ENCODE measurements at regions not wholly inside any gene's neighbourhood (a gene's known extent, or its start where the extent isn't known, plus 50 kb on each side); places are given as distances from the start of the nearest gene placed in this dataset.

DNA sequence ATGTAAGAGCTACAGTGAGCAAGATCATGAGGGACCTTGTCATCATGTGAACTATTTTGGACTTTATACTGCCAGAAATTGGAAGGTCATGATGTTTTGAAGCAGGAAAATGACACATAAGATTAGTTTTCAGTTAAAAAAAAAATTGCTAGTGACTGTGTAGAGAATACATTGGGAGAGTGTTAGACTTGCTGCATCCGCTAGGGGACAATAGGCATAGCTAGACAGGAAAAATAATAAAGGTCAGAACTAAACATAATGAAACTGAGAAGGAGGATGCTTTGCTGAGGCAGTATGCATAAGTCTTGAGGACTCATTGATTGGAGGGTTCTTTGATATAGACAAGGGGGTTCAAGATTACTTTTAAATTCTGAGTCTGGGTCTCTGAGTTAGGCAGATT lies 275.8 kb upstream of the KCNH8 start:
- TF ChIP-seq, protein P1, sequence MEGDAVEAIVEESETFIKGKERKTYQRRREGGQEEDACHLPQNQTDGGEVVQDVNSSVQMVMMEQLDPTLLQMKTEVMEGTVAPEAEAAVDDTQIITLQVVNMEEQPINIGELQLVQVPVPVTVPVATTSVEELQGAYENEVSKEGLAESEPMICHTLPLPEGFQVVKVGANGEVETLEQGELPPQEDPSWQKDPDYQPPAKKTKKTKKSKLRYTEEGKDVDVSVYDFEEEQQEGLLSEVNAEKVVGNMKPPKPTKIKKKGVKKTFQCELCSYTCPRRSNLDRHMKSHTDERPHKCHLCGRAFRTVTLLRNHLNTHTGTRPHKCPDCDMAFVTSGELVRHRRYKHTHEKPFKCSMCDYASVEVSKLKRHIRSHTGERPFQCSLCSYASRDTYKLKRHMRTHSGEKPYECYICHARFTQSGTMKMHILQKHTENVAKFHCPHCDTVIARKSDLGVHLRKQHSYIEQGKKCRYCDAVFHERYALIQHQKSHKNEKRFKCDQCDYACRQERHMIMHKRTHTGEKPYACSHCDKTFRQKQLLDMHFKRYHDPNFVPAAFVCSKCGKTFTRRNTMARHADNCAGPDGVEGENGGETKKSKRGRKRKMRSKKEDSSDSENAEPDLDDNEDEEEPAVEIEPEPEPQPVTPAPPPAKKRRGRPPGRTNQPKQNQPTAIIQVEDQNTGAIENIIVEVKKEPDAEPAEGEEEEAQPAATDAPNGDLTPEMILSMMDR (optimal IDR thresholded peaks at IDR 0.05 in 1 of 3, IDR thresholded peaks at IDR 0.05 in 1 of 3, conservative IDR thresholded peaks at IDR 0.05 in 1 of 3; ENCODE audit: extremely low read depth in 1 of 3, insufficient read depth in 2 of 3, low read length in 3 of 3): no peak
- no peak for TF ChIP-seq EZH2 (IDR thresholded peaks at IDR 0.05; ENCODE audit: low read length)

All from keratinocyte (primary cell).